Endodermal cell (in vitro differentiated cells): ENCODE measurements at regions not wholly inside any gene's neighbourhood (a gene's known extent, or its start where the extent isn't known, plus 50 kb on each side); places are given as distances from the start of the nearest gene placed in this dataset.

Experiments
- DNase-seq: peaks from one replicate; pipeline ENCODE4 v3.0.0-alpha.2; 2017
- H3K27ac ChIP-seq: 2 replicates; pipeline ENCODE4 v1.5.1; 2013; ENCODE audit warnings: mild to moderate bottlenecking, low read depth, low read length, moderate library complexity
- H3K27me3 ChIP-seq: 2 replicates; pipeline ENCODE4 v1.6.1; 2013; ENCODE audit warnings: mild to moderate bottlenecking, low read length, moderate library complexity; ENCODE audit not compliant: insufficient read depth, control insufficient read depth, poor library complexity, severe bottlenecking
- H3K36me3 ChIP-seq: 2 replicates; pipeline ENCODE4 v1.7.0; 2013; ENCODE audit warnings: mild to moderate bottlenecking, low read length, moderate library complexity; ENCODE audit not compliant: control insufficient read depth, insufficient read depth
- H3K4me1 ChIP-seq: one replicate; pipeline ENCODE4 v1.7.0; 2013; ENCODE audit warnings: low read length; ENCODE audit not compliant: control insufficient read depth, insufficient read depth
- H3K4me3 ChIP-seq: 2 replicates; pipeline ENCODE4 v1.5.1; 2013; ENCODE audit warnings: mild to moderate bottlenecking, low read length, moderate library complexity
- H3K9ac ChIP-seq: 2 replicates; pipeline ENCODE4 v1.6.1; 2013; ENCODE audit warnings: mild to moderate bottlenecking, low read length, moderate library complexity; ENCODE audit not compliant: poor library complexity, severe bottlenecking; ENCODE audit errors: extremely low read depth
- H3K9me3 ChIP-seq: 2 replicates; pipeline ENCODE4 v1.6.1; 2013; ENCODE audit warnings: mild to moderate bottlenecking, low read length, moderate library complexity; ENCODE audit not compliant: control insufficient read depth
- H3K27ac Mint-ChIP-seq: 2 replicates; pipeline ENCODE4 v1.8.0; 2020; ENCODE audit warnings: mixed read lengths
- H3K27me3 Mint-ChIP-seq: 2 replicates; pipeline ENCODE4 v1.8.0; 2021; ENCODE audit warnings: mild to moderate bottlenecking, mixed read lengths; ENCODE audit not compliant: insufficient read depth
- H3K36me3 Mint-ChIP-seq: 2 replicates; pipeline ENCODE4 v1.8.0; 2020; ENCODE audit warnings: low read depth, mixed read lengths
- H3K4me1 Mint-ChIP-seq: 2 replicates; pipeline ENCODE4 v1.8.0; 2020; ENCODE audit warnings: mixed read lengths
- H3K4me3 Mint-ChIP-seq: 2 replicates; pipeline ENCODE4 v1.8.0; 2020; ENCODE audit warnings: mild to moderate bottlenecking, moderate library complexity, mixed read lengths
- H3K9me3 Mint-ChIP-seq: 2 replicates; pipeline ENCODE4 v1.8.0; 2020; ENCODE audit warnings: mild to moderate bottlenecking, mixed read lengths
- WGBS, 2 experiments: methylation state at CpG; one replicate each; pipeline versions ENCODE4 v1.1.5 to v1.1.7; 2013; ENCODE audit warnings: missing lambda C conversion rate in 2 of 2, mixed read lengths in 1 of 2; ENCODE audit not compliant: insufficient coverage in 1 of 2, insufficient read length in 1 of 2; 5-methylcytosine and 5-hydroxymethylcytosine counted together
- TF ChIP-seq, protein P1 (sequence below): fragments of 200-600 bp; sonication (generic); conservative IDR thresholded peaks from 2 replicates; pipeline ENCODE4 v1.5.0; 2021; ENCODE audit warnings: antibody characterized with exemption, mild to moderate bottlenecking

DNA sequence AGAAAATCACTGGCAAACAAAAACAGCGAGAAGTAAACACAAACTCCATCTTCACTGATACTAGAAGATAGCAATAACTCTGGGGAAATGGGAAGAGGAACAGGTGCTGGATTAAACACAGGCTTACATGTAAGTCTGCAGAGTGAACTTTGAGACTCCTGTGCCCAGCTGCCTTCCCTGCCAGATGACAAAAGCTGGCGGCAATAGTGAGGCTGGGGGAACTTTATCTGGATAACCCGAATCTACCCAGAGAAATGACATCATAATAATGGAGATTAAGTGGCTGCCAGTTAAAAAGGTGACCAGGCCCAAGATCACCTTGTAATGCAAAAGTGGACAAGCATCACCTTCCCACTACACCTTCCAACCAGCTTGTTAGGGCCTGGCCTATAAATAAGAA lies 184.5 kb downstream of the CHRM3 start:
- H3K4me1 ChIP-seq, result no peaks in the 10 kb centered on the region
- H3K4me3 Mint-ChIP-seq, result no peak overlapping the region
- TF ChIP-seq, protein P1, sequence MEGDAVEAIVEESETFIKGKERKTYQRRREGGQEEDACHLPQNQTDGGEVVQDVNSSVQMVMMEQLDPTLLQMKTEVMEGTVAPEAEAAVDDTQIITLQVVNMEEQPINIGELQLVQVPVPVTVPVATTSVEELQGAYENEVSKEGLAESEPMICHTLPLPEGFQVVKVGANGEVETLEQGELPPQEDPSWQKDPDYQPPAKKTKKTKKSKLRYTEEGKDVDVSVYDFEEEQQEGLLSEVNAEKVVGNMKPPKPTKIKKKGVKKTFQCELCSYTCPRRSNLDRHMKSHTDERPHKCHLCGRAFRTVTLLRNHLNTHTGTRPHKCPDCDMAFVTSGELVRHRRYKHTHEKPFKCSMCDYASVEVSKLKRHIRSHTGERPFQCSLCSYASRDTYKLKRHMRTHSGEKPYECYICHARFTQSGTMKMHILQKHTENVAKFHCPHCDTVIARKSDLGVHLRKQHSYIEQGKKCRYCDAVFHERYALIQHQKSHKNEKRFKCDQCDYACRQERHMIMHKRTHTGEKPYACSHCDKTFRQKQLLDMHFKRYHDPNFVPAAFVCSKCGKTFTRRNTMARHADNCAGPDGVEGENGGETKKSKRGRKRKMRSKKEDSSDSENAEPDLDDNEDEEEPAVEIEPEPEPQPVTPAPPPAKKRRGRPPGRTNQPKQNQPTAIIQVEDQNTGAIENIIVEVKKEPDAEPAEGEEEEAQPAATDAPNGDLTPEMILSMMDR, result no peak
- no peak overlapping the region for H3K27ac ChIP-seq
- H3K4me3 ChIP-seq, result no peak overlapping the region
- no peaks in the 10 kb centered on the region for H3K36me3 Mint-ChIP-seq
- no peak for DNase-seq
- no peaks in the 10 kb centered on the region for H3K9me3 ChIP-seq
- no peak overlapping the region for H3K9ac ChIP-seq
- no peak overlapping the region for H3K27ac Mint-ChIP-seq
- no peaks in the 10 kb centered on the region for H3K27me3 Mint-ChIP-seq
- H3K4me1 Mint-ChIP-seq, result no peaks in the 10 kb centered on the region
- WGBS, 2 experiments, result 94 to 100% methylated on average over 1 to 2 of the region's 3 CpGs
- no peaks in the 10 kb centered on the region for H3K9me3 Mint-ChIP-seq
- no peaks in the 10 kb centered on the region for H3K27me3 ChIP-seq
- H3K36me3 ChIP-seq, result no peaks in the 10 kb centered on the region

DNA sequence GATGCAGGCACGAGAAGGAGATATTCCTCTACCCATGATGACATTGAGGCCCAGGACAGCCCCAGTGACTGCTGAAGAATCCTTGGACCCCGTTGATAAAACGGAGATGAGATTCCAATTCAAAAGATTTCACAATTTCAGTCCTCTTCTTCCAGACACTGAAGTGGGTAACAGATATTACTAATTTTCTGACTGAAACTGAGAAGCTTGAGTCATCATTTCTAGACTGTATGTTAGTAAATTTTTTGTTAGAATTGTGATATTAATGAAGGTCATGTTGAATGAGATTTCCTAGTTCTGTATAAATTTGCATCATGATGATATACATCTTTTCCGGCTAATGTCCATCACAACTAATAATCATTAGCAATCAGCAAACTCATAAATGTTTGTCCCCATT lies 185.8 kb downstream of the CHRM3 start:
- H3K36me3 ChIP-seq, result no peaks in the 10 kb centered on the region
- no peaks in the 10 kb centered on the region for H3K9me3 Mint-ChIP-seq
- H3K27me3 ChIP-seq, result no peaks in the 10 kb centered on the region

DNA sequence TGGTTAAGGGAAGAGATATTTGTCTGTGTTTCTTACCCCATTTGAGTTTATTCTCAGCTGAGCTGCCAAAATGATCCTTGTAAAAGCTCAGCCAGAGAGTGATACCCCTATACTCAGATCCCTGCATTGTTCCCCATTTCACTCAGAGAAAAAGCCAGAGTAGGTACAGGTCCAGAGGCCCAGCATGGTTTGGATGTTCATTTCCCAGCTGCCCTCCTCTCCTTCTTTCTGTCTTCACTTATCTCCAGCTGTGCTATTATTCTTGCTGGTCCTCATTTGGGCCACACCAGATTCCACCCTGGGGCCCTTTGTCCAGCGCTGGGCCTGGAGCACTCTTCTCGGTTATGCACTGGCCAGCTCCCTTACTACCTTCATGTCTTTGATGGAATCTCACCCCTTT lies 187.7 kb downstream of the CHRM3 start:
- no peak overlapping the region for H3K4me3 Mint-ChIP-seq
- Histone ChIP-seq H3K27ac (no peak overlapping the region), H3K9me3 (no peaks in the 10 kb centered on the region), H3K4me3 (no peak overlapping the region), H3K9ac (no peak overlapping the region), H3K36me3 (no peaks in the 10 kb centered on the region), H3K27me3 (no peaks in the 10 kb centered on the region), H3K4me1 (no peaks in the 10 kb centered on the region)
- H3K27ac Mint-ChIP-seq, result no peak overlapping the region
- no peaks in the 10 kb centered on the region for H3K9me3 Mint-ChIP-seq
- no peaks in the 10 kb centered on the region for H3K36me3 Mint-ChIP-seq
- no peaks in the 10 kb centered on the region for H3K4me1 Mint-ChIP-seq
- no peaks in the 10 kb centered on the region for H3K27me3 Mint-ChIP-seq
- 89% methylated on average over 2 of the region's 2 CpGs; no CpG with 5 or more reads in 1 of the 2 experiments for WGBS, 2 experiments
- no peak for DNase-seq
- TF ChIP-seq, protein P1, result no peak

More for the DNA sequence above, 185.8 kb downstream of the CHRM3 start:
- Mint-ChIP-seq H3K36me3 (no peaks in the 10 kb centered on the region), H3K27ac (no peak overlapping the region), H3K4me3 (no peak overlapping the region), H3K4me1 (no peaks in the 10 kb centered on the region), H3K27me3 (no peaks in the 10 kb centered on the region)
- H3K4me3 ChIP-seq, result no peak overlapping the region
- H3K27ac ChIP-seq, result no peak overlapping the region
- H3K9me3 ChIP-seq, result no peaks in the 10 kb centered on the region
- DNase-seq, result no peak
- 92 to 93% methylated on average over 3 to 4 of the region's 4 CpGs for WGBS, 2 experiments
- H3K4me1 ChIP-seq, result no peaks in the 10 kb centered on the region
- TF ChIP-seq, protein P1, result no peak
- no peak overlapping the region for H3K9ac ChIP-seq
